ENCODE measurements at regions not wholly inside any gene's neighbourhood (a gene's known extent, or its start where the extent isn't known, plus 50 kb on each side); places are given as distances from the start of the nearest gene placed in this dataset.

DNA sequence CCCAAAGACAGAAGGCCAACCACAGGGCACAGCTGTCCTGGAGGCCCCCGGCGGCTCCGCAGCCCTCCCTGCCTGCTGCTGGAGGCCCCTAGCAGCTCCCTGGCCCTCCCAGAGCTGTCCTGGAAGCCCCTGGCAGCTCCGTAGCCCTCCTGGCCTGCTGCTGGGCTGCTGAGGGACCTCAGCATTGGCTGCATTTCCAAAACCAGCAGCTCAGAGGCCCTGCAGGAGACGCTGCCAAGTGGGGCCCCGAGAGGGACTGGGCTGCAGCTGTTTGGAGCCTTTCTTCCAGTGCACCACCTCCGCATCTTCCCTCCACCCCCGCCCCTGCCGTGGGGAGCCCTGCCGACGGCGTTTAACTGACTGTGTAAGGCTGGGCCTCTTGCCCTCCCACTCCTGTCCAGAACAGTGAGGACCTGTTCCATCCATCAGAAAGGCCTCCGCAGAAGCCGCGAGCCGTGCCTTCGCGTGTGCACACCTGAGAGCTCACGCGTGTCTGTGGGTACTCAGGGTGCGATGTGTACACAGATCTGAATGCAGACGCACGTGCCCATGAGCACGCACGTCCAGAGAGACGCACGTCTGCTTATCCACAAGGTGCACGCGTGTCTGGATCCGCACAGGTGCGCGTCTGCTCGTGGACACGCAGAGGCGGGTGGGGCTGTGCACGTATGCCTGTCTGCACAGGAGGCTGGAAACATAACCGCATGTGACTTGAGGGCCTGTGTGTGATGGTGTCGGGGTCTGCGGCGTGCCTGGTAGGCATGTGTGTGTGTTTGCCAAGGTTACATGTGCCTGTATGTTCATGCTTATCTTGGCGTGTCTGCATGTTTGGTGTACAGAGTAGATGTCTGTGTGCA lies 57.0 kb upstream of the FBRSL1 start:
- TF ChIP-seq, protein P1, sequence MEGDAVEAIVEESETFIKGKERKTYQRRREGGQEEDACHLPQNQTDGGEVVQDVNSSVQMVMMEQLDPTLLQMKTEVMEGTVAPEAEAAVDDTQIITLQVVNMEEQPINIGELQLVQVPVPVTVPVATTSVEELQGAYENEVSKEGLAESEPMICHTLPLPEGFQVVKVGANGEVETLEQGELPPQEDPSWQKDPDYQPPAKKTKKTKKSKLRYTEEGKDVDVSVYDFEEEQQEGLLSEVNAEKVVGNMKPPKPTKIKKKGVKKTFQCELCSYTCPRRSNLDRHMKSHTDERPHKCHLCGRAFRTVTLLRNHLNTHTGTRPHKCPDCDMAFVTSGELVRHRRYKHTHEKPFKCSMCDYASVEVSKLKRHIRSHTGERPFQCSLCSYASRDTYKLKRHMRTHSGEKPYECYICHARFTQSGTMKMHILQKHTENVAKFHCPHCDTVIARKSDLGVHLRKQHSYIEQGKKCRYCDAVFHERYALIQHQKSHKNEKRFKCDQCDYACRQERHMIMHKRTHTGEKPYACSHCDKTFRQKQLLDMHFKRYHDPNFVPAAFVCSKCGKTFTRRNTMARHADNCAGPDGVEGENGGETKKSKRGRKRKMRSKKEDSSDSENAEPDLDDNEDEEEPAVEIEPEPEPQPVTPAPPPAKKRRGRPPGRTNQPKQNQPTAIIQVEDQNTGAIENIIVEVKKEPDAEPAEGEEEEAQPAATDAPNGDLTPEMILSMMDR (conservative IDR thresholded peaks at IDR 0.05; ENCODE audit: low read depth, low read length) = no peak
- TF ChIP-seq EZH2 (IDR thresholded peaks at IDR 0.05; ENCODE audit: borderline replicate concordance, low read depth, low read length, poor library complexity, severe bottlenecking) = no peak
